Limb (tissue), 2 donors: ENCODE measurements at regions not wholly inside any gene's neighbourhood (a gene's known extent, or its start where the extent isn't known, plus 50 kb on each side); places are given as distances from the start of the nearest gene placed in this dataset.
"Not testable (repeated sequence)": the region's sequence is repeated elsewhere in the genome, so short reads cannot be mapped to it uniquely, and the experiment has no call there.

ENCODE experiments used
- DNase-seq, 2 donors: peaks; one replicate each; pipeline ENCODE4 v3.0.0-alpha.2; 2016; ENCODE audit errors: extremely low spot score in 2 of 2

GRCh38 chr14:39593377-39593776 lies 161.1 kb upstream of the FBXO33 start:
- no peak for DNase-seq

- peak; percentile 33 to 50 for DNase-seq
These were observed 160.0 kb upstream of the FBXO33 start for GRCh38 chr14:39592116-39592789.

GRCh38 chr14:39589882-39590281 lies 157.6 kb upstream of the FBXO33 start:
- DNase-seq, result not testable (repeated sequence)

GRCh38 chr14:39582028-39582654 lies 149.9 kb upstream of the FBXO33 start:
- no peak for DNase-seq

GRCh38 chr14:39581474-39581873 lies 149.2 kb upstream of the FBXO33 start:
- no peak for DNase-seq

- DNase-seq, result no peak
These were observed 148.5 kb upstream of the FBXO33 start for GRCh38 chr14:39580696-39581095.

GRCh38 chr14:39576736-39577135 lies 144.5 kb upstream of the FBXO33 start:
- DNase-seq, result no peak

GRCh38 chr14:39576258-39576657 lies 144.0 kb upstream of the FBXO33 start:
- DNase-seq, result no peak

GRCh38 chr14:39568809-39569538 lies 136.7 kb upstream of the FBXO33 start:
- DNase-seq, result no peak

- DNase-seq, result no peak
These were observed 134.6 kb upstream of the FBXO33 start for GRCh38 chr14:39566795-39567194.

- no peak for DNase-seq
These were observed 131.1 kb upstream of the FBXO33 start for GRCh38 chr14:39563361-39563760.

GRCh38 chr14:39562175-39562574 lies 129.9 kb upstream of the FBXO33 start:
- no peak for DNase-seq

GRCh38 chr14:39558525-39558924 lies 126.3 kb upstream of the FBXO33 start:
- no peak for DNase-seq

- DNase-seq, result no peak
These were observed 123.5 kb upstream of the FBXO33 start for GRCh38 chr14:39555749-39556148.

GRCh38 chr14:39554576-39554975 lies 122.3 kb upstream of the FBXO33 start:
- no peak for DNase-seq

GRCh38 chr14:39548358-39548757 lies 116.1 kb upstream of the FBXO33 start:
- no peak for DNase-seq

- DNase-seq, result no peak
These were observed 115.6 kb upstream of the FBXO33 start for GRCh38 chr14:39547845-39548244.

GRCh38 chr14:39505812-39506211 lies 73.6 kb upstream of the FBXO33 start:
- DNase-seq, result no peak

GRCh38 chr14:39500253-39500652 lies 68.0 kb upstream of the FBXO33 start:
- no peak for DNase-seq

- DNase-seq, result no peak
These were observed 67.3 kb upstream of the FBXO33 start for GRCh38 chr14:39499514-39499913.

GRCh38 chr14:39497677-39498076 lies 65.4 kb upstream of the FBXO33 start:
- not testable (repeated sequence) for DNase-seq

GRCh38 chr14:39492267-39492666 lies 60.0 kb upstream of the FBXO33 start:
- no peak for DNase-seq

- peak in 1 of 2 donors; percentile 66 for DNase-seq
These were observed 58.9 kb upstream of the FBXO33 start for GRCh38 chr14:39491134-39491571.
